Glutamatergic neuron (in vitro differentiated cells): ENCODE measurements at regions not wholly inside any gene's neighbourhood (a gene's known extent, or its start where the extent isn't known, plus 50 kb on each side); places are given as distances from the start of the nearest gene placed in this dataset.

ENCODE experiments used
- DNase-seq: peaks from one replicate; pipeline ENCODE4 v3.0.0; 2022
- H3K27ac Mint-ChIP-seq: one replicate; pipeline ENCODE4 v1.8.0; 2020; ENCODE audit warnings: mild to moderate bottlenecking, mixed read lengths, inconsistent platforms; ENCODE audit not compliant: unreplicated experiment
- H3K27me3 Mint-ChIP-seq: one replicate; pipeline ENCODE4 v1.8.0; 2020; ENCODE audit warnings: mild to moderate bottlenecking, moderate library complexity, mixed read lengths, inconsistent platforms; ENCODE audit not compliant: unreplicated experiment
- H3K36me3 Mint-ChIP-seq: one replicate; pipeline ENCODE4 v1.8.0; 2020; ENCODE audit warnings: mild to moderate bottlenecking, mixed read lengths, inconsistent platforms; ENCODE audit not compliant: unreplicated experiment
- H3K4me1 Mint-ChIP-seq: one replicate; pipeline ENCODE4 v1.8.0; 2020; ENCODE audit warnings: mild to moderate bottlenecking, low read depth, mixed read lengths, inconsistent platforms; ENCODE audit not compliant: unreplicated experiment
- H3K4me3 Mint-ChIP-seq: one replicate; pipeline ENCODE4 v1.8.0; 2020; ENCODE audit warnings: mild to moderate bottlenecking, mixed read lengths, inconsistent platforms; ENCODE audit not compliant: unreplicated experiment
- H3K9me3 Mint-ChIP-seq: one replicate; pipeline ENCODE4 v1.8.0; 2020; ENCODE audit warnings: mild to moderate bottlenecking, moderate library complexity, mixed read lengths, inconsistent platforms; ENCODE audit not compliant: unreplicated experiment
- TF ChIP-seq, protein P1 (sequence below): fragments of 200-600 bp; sonication (generic); IDR thresholded peaks from one replicate; pipeline ENCODE4 v1.5.0; 2021; ENCODE audit not compliant: partially characterized antibody, unreplicated experiment

DNA sequence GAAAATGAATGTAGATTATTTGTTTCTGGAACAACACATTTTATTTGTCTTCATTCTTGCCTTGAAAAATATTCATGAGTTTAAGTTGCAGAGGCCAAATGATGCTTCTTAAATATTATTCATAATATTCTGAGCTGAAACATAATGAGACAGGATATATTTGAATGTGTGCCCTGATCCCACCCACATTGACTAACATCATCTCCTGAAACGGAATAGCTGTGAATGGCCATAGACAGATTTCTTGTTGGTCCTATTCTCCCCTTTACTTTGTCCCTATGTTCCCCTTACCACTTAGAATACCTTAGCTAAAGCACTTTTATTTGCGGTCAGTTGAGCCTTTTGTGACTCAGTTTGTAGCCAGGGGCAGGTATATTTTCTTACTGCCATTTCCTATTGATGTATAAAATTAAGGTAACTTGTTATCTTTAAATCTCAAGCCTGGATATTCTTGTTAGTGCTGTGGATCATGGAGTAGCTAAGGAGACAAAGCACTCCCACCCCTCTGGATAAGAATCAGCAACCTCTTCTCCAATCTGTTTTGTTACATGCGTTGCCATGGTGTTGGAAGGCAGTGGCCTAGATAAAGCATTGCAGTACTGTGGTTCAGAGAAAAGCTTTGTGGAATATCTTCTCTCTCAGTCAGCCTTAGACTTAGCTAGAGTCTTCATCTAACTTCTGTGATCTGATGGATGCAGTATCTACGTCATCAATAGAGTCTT lies 478.5 kb upstream of the DEPDC1 start:
- no peak overlapping the region for H3K27ac Mint-ChIP-seq
- H3K4me3 Mint-ChIP-seq, result no peak overlapping the region
- H3K4me1 Mint-ChIP-seq, result peaks cover 4% of the 10 kb centered on the region
- no peaks in the 10 kb centered on the region for H3K27me3 Mint-ChIP-seq
- H3K36me3 Mint-ChIP-seq, result no peaks in the 10 kb centered on the region
- DNase-seq, result no peak
- no peaks in the 10 kb centered on the region for H3K9me3 Mint-ChIP-seq
- TF ChIP-seq, protein P1, sequence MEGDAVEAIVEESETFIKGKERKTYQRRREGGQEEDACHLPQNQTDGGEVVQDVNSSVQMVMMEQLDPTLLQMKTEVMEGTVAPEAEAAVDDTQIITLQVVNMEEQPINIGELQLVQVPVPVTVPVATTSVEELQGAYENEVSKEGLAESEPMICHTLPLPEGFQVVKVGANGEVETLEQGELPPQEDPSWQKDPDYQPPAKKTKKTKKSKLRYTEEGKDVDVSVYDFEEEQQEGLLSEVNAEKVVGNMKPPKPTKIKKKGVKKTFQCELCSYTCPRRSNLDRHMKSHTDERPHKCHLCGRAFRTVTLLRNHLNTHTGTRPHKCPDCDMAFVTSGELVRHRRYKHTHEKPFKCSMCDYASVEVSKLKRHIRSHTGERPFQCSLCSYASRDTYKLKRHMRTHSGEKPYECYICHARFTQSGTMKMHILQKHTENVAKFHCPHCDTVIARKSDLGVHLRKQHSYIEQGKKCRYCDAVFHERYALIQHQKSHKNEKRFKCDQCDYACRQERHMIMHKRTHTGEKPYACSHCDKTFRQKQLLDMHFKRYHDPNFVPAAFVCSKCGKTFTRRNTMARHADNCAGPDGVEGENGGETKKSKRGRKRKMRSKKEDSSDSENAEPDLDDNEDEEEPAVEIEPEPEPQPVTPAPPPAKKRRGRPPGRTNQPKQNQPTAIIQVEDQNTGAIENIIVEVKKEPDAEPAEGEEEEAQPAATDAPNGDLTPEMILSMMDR, result no peak

DNA sequence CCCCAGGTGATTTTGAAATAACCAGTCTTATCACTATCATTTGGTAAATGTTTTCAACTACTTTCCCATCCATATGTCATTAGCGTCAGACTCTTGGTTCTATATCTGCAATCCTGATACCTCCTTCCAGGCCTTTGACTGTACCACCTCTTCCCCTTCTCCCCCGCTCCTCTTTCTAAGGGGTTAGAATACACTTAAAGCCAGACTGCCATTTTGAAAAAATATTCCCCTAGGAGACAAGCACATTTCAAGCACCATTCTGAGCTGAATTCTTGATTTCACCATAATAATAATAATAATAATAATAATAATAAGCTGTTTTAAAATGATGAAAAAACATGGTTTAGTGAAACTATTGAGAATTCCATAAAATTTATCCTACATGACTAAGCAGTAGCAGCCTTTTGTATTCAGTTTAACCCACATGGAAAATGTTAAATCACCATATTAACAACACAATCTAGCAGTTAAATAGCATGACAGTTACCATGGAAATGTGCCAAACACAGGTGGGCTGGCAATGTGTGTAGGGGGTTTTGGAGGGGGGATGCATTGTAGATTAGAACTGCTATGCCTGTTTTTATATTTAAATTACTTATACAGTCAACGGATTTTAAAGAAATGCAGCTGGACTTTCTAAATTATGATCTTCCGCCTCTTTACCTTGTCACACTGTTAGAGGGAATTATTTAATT lies 480.2 kb upstream of the DEPDC1 start:
- TF ChIP-seq, protein P1, result no peak
- no peaks in the 10 kb centered on the region for H3K27me3 Mint-ChIP-seq
- H3K4me1 Mint-ChIP-seq, result peaks cover 4% of the 10 kb centered on the region
- no peak overlapping the region for H3K4me3 Mint-ChIP-seq
- H3K36me3 Mint-ChIP-seq, result no peaks in the 10 kb centered on the region
- H3K27ac Mint-ChIP-seq, result no peak overlapping the region
- no peaks in the 10 kb centered on the region for H3K9me3 Mint-ChIP-seq
- DNase-seq, result no peak

DNA sequence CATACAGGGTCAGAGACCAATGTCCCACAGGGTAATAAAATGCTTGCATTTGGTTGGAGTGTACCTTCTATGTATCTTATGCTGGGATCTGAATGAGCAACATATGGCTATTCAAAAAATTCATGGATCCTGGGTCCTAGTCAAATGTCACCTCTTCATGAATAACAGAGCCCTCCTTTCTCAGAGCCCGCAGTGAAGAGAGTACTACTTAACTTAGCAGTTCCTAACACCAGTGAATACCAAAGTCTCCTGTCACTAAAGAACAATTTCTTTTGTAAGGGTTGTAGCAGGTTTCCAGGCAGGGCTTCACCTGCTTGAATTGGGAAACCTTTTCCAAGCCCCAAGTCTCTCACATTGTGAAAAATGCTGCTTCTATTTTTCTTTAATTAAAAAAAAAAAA lies 483.0 kb upstream of the DEPDC1 start:
- Mint-ChIP-seq H3K36me3 (no peaks in the 10 kb centered on the region), H3K27me3 (no peaks in the 10 kb centered on the region), H3K27ac (no peak overlapping the region), H3K9me3 (no peaks in the 10 kb centered on the region), H3K4me1 (peaks cover 4% of the 10 kb centered on the region), H3K4me3 (no peak overlapping the region)
- TF ChIP-seq, protein P1, result no peak
- no peak for DNase-seq

DNA sequence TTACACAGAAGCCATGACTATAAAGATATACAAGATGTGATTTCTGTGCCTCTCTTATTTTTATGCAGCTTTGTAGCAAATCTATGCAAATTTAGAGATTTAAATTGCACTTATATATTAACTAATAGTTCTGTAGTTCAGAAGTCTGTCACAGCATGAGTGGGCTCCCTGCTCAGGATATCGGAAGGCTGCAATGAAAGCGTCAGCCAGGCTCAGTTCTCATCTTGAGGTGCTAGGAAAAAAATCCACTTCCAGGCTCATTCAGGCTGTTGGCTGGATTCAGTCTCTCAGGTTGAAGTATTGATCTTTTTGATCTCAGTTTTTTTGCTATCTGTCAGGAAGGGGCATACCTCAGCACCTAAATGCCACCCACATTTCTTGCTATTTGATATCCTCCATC lies 487.4 kb upstream of the DEPDC1 start:
- H3K4me1 Mint-ChIP-seq, result no peaks in the 10 kb centered on the region
- peaks cover 1% of the 10 kb centered on the region for H3K27me3 Mint-ChIP-seq
- no peaks in the 10 kb centered on the region for H3K36me3 Mint-ChIP-seq
- TF ChIP-seq, protein P1, result no peak
- H3K9me3 Mint-ChIP-seq, result peaks cover 3% of the 10 kb centered on the region
- H3K4me3 Mint-ChIP-seq, result no peak overlapping the region
- H3K27ac Mint-ChIP-seq, result no peak overlapping the region
- DNase-seq, result no peak

DNA sequence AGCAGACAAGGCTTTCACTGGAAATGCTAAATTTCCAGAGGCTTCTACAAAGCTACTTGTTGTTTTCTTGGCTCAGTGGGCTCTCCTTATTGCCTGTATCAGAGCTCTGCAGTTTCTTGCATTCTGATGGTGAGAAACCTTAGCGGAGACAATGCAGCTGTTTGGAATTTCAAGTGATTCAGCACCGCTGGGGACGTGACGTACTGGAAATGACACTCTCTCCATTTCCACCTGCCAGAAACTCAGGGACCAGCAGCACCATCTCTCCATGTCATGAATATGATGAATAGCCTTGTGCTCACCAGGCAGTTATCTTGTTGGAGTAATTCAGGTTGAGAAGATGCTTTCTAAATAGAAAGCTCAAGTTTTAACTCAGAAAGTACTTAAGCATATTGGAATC lies 497.2 kb upstream of the DEPDC1 start:
- no peaks in the 10 kb centered on the region for H3K9me3 Mint-ChIP-seq
- H3K36me3 Mint-ChIP-seq, result no peaks in the 10 kb centered on the region
- no peak overlapping the region for H3K27ac Mint-ChIP-seq
- DNase-seq, result no peak
- H3K27me3 Mint-ChIP-seq, result no peaks in the 10 kb centered on the region
- no peak overlapping the region for H3K4me3 Mint-ChIP-seq
- H3K4me1 Mint-ChIP-seq, result no peaks in the 10 kb centered on the region
- TF ChIP-seq, protein P1, result no peak
